ENCODE measurements at regions not wholly inside any gene's neighbourhood (a gene's known extent, or its start where the extent isn't known, plus 50 kb on each side); places are given as distances from the start of the nearest gene placed in this dataset.

DNA sequence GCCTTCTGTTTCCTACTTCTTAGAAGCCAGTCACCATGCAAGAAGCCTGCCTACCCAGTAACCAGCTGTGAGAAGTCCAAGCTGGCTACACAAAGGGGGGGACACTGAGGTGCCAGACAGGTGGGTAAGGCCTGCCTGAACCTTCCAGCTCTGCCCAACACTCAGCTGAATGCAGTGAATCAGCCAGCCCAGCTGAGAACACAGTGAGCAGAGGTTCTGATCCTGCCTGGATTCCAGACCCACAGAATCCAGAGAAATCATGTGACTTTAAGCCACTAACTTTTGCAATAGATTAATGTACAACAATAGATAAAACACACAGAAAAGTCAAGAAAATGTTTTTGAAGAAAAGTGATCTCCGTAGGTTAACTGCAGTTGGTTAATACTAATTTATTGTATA lies 151.7 kb downstream of the EFNB2 start:
- H3K36me3 ChIP-seq (ENCODE audit: low read depth), result no peaks in the 10 kb centered on the region
- in situ Hi-C loops (cut with MboI), result no loop called here
- no peaks in the 10 kb centered on the region for H3K27me3 ChIP-seq (replicated peaks; ENCODE audit: insufficient read depth)
- TF ChIP-seq EZH2phosphoT487 (IDR thresholded peaks at IDR 0.05; ENCODE audit: insufficient read depth, low read depth) (no peak), EZH2 (IDR thresholded peaks at IDR 0.05; ENCODE audit: insufficient read depth, poor library complexity, severe bottlenecking) (no peak)
- H3F3A ChIP-seq (ENCODE audit: insufficient read depth), result no peaks in the 10 kb centered on the region
- H3K4me3 ChIP-seq, result no peak overlapping the region
- H3K9me3 ChIP-seq (ENCODE audit: low read depth), result no peaks in the 10 kb centered on the region
- no peaks in the 10 kb centered on the region for H3K79me2 ChIP-seq (ENCODE audit: insufficient read depth)
- no peak overlapping the region for H3K4me2 ChIP-seq (ENCODE audit: unreplicated experiment)
- WGBS, 2 experiments (ENCODE audit: low coverage in 1 of 2, low lambda C conversion rate in 2 of 2, missing lambda C conversion rate in 2 of 2), result 96 to 97% methylated on average over 1 of the region's 1 CpG
- H2AFZ ChIP-seq, result no peak overlapping the region
- no peak for DNase-seq
- no peak overlapping the region for H3K9ac ChIP-seq
- H3K4me1 ChIP-seq (ENCODE audit: insufficient read depth), result peaks cover 5% of the 10 kb centered on the region
- no peaks in the 10 kb centered on the region for H3K9me2 ChIP-seq (ENCODE audit: insufficient read depth)
- H3K27ac ChIP-seq, result no peak overlapping the region
- no peaks in the 10 kb centered on the region for H4K20me1 ChIP-seq (ENCODE audit: insufficient read depth)

DNA sequence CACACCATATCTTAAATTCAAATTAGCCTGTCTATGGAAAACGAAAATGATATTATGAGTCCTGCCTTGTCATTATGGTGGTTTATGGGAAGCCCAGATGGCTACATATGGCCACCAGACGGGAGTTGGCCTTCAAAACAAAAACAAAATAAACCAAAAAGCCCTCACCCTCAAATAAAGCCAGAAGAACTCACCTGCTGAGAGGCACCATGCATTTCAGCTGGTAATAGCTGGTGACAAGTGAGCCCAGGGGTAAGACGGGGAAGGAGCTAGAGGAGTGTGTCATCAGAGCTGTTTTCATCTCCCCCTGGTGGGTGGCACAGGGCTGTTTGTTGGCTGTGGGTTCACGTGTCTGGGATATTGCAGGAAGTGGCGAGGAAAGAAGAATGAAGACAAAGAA lies 152.9 kb downstream of the EFNB2 start:
- Histone ChIP-seq H3K9me3 (ENCODE audit: low read depth) (no peaks in the 10 kb centered on the region), H3K4me2 (ENCODE audit: unreplicated experiment) (no peak overlapping the region), H2AFZ (no peak overlapping the region), H3K27ac (no peak overlapping the region), H3K9me2 (ENCODE audit: insufficient read depth) (no peaks in the 10 kb centered on the region), H3K27me3 (replicated peaks; ENCODE audit: insufficient read depth) (no peaks in the 10 kb centered on the region), H3K36me3 (ENCODE audit: low read depth) (no peaks in the 10 kb centered on the region), H3F3A (ENCODE audit: insufficient read depth) (no peaks in the 10 kb centered on the region), H3K4me3 (no peak overlapping the region), H3K4me1 (ENCODE audit: insufficient read depth) (peaks cover 8% of the 10 kb centered on the region), H3K9ac (no peak overlapping the region), H4K20me1 (ENCODE audit: insufficient read depth) (no peaks in the 10 kb centered on the region), H3K79me2 (ENCODE audit: insufficient read depth) (no peaks in the 10 kb centered on the region)
- in situ Hi-C loops (cut with MboI), result no loop called here
- TF ChIP-seq EZH2 (IDR thresholded peaks at IDR 0.05; ENCODE audit: insufficient read depth, poor library complexity, severe bottlenecking) (no peak), EZH2phosphoT487 (IDR thresholded peaks at IDR 0.05; ENCODE audit: insufficient read depth, low read depth) (no peak)
- DNase-seq, result no peak
- WGBS, 2 experiments (ENCODE audit: low coverage in 1 of 2, low lambda C conversion rate in 2 of 2, missing lambda C conversion rate in 2 of 2), result 51 to 58% methylated on average over 5 of the region's 5 CpGs

DNA sequence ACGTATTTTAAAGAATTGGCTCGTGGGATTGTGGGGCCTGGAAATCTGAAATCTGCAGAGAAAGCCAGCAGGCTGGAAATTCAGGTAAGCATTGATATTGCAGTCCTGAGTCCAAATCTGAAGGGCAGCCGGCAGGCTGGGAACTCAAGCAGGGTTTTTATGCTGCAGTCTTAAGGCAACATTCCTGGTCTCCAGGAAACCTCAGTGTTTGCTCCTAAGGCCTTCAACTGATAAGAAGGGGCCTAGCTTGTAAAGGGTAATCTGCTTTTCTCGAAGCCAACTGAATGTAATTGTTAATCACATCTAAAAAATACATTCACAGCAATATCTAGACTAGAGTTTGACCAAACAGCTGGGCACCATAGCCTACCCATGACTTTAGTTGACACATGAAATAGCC lies 154.4 kb downstream of the EFNB2 start:
- no peak overlapping the region for H3K4me3 ChIP-seq
- H2AFZ ChIP-seq, result no peak overlapping the region
- H3K27me3 ChIP-seq (replicated peaks; ENCODE audit: insufficient read depth), result no peaks in the 10 kb centered on the region
- H3K9me2 ChIP-seq (ENCODE audit: insufficient read depth), result no peaks in the 10 kb centered on the region
- H3K79me2 ChIP-seq (ENCODE audit: insufficient read depth), result no peaks in the 10 kb centered on the region
- no peak overlapping the region for H3K27ac ChIP-seq
- 79 to 81% methylated on average over 4 of the region's 4 CpGs for WGBS, 2 experiments (ENCODE audit: low coverage in 1 of 2, low lambda C conversion rate in 2 of 2, missing lambda C conversion rate in 2 of 2)
- no peak overlapping the region for H3K4me2 ChIP-seq (ENCODE audit: unreplicated experiment)
- H4K20me1 ChIP-seq (ENCODE audit: insufficient read depth), result no peaks in the 10 kb centered on the region
- H3K9me3 ChIP-seq (ENCODE audit: low read depth), result no peaks in the 10 kb centered on the region
- H3F3A ChIP-seq (ENCODE audit: insufficient read depth), result no peaks in the 10 kb centered on the region; the same call in 1 of the 2 replicates
- in situ Hi-C loops (cut with MboI), result no loop called here
- H3K4me1 ChIP-seq (ENCODE audit: insufficient read depth), result peaks cover 15% of the 10 kb centered on the region
- H3K9ac ChIP-seq, result no peak overlapping the region
- no peaks in the 10 kb centered on the region for H3K36me3 ChIP-seq (ENCODE audit: low read depth)
- TF ChIP-seq EZH2 (IDR thresholded peaks at IDR 0.05; ENCODE audit: insufficient read depth, poor library complexity, severe bottlenecking) (no peak), EZH2phosphoT487 (IDR thresholded peaks at IDR 0.05; ENCODE audit: insufficient read depth, low read depth) (no peak)
- DNase-seq, result no peak

DNA sequence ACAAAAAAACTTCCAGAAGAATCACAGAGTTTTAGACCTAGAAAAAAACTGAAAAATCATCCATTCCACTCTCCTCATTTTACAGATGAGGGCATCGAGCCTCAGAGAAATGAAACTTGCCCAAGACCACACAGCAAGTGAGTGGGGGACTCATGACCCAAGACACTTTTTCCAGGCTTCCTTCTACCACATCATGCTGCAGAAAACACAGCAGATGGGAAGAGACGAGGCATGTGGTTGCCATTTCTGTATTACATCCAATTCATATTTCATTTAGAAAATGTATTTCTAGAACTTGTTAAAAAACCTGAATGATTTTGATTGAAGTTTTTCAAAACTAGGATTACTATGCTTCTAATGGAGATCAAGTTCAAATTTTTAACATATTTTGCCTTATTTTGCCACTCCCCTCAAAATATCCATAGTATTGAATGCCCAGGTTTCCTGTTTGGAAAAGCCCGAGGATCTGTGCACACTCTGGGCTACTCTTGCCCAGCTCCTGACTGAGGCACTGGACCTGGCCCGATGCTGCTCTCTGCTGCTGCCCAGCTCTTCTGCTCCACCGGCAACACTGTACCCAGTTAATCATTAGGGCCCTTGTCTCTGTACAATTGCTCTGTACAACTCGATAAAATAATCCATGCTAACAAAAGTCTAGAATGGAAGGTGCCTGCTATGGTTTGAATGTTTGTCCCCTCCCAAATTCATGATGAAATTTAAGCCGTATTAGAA lies 157.4 kb downstream of the EFNB2 start:
- H4K20me1 ChIP-seq (ENCODE audit: insufficient read depth), result no peaks in the 10 kb centered on the region
- H3K4me3 ChIP-seq, result no peak overlapping the region
- no peak overlapping the region for H3K4me2 ChIP-seq (ENCODE audit: unreplicated experiment)
- no peaks in the 10 kb centered on the region for H3K36me3 ChIP-seq (ENCODE audit: low read depth)
- WGBS, 2 experiments (ENCODE audit: low coverage in 1 of 2, low lambda C conversion rate in 2 of 2, missing lambda C conversion rate in 2 of 2), result 81 to 82% methylated on average over 7 of the region's 7 CpGs
- no peak overlapping the region for H3K27ac ChIP-seq
- no peak for DNase-seq
- no peak overlapping the region for H2AFZ ChIP-seq
- in situ Hi-C loops (cut with MboI), result no loop called here
- H3K9me2 ChIP-seq (ENCODE audit: insufficient read depth), result no peaks in the 10 kb centered on the region
- no peaks in the 10 kb centered on the region for H3K27me3 ChIP-seq (replicated peaks; ENCODE audit: insufficient read depth)
- H3K79me2 ChIP-seq (ENCODE audit: insufficient read depth), result no peaks in the 10 kb centered on the region
- H3K4me1 ChIP-seq (ENCODE audit: insufficient read depth), result peaks cover 30% of the 10 kb centered on the region
- peaks cover 1% of the 10 kb centered on the region; the same call in 1 of the 2 replicates for H3F3A ChIP-seq (ENCODE audit: insufficient read depth)
- H3K9ac ChIP-seq, result no peak overlapping the region
- TF ChIP-seq EZH2phosphoT487 (IDR thresholded peaks at IDR 0.05; ENCODE audit: insufficient read depth, low read depth), result no peak
- TF ChIP-seq EZH2 (IDR thresholded peaks at IDR 0.05; ENCODE audit: insufficient read depth, poor library complexity, severe bottlenecking), result no peak
- no peaks in the 10 kb centered on the region for H3K9me3 ChIP-seq (ENCODE audit: low read depth)
